GDM1 (cell line): ENCODE measurements at regions not wholly inside any gene's neighbourhood (a gene's known extent, or its start where the extent isn't known, plus 50 kb on each side); places are given as distances from the start of the nearest gene placed in this dataset.

Experiments
- DNase-seq: peaks from one replicate; lab custom pipeline; 2025; lab: John Stamatoyannopoulos, UW

GRCh38 chr1:218823291-218823900, 350.3 kb upstream of the LYPLAL1 start:
- no peak for DNase-seq

- no peak for DNase-seq
These were observed 346.2 kb upstream of the LYPLAL1 start for GRCh38 chr1:218827486-218827885.

DNA sequence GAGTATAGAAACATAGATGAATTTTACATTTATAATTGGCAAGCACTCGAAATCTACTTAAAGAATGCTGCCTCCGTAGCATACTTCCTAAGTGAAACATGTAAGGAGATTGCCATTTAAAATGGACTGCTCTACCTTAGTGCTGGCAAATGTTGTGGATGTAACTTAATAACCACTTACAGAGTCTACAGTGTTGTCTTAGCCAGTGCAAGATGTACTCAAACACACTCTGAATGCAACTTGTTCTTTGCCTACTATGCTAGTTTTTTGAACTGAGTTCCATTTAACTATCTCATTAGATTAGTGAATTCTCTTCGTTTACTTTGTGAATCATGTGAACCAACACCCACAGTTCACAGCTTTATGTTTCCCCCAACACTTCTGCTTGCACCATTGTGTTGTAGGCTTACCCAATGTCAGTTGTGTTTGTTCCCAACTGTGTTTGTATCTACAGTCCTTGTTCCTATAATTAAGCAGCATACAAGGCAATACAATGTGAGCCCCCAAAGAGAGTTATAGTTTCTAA, 345.5 kb upstream of the LYPLAL1 start:
- no peak for DNase-seq

- no peak for DNase-seq
These were observed 344.6 kb upstream of the LYPLAL1 start for GRCh38 chr1:218829097-218829496.

DNA sequence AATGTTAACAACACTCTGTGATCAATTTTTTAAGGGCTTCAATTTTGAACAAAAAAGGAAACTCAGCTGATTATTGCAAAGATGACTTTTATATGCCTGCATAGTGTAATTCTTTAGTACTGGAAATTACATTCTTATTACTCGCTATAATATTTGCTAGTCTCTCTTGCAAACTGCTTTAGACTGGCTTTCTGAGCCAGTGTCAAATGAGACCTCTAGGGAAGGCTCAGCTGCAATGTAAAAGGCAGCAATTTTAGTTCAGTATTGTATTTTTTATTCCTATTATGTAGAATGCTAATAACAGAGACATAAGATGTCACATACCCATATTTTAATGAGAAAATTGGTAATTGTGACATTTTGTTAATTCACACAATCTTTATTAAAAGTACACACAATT, 338.1 kb upstream of the LYPLAL1 start:
- DNase-seq = no peak

DNA sequence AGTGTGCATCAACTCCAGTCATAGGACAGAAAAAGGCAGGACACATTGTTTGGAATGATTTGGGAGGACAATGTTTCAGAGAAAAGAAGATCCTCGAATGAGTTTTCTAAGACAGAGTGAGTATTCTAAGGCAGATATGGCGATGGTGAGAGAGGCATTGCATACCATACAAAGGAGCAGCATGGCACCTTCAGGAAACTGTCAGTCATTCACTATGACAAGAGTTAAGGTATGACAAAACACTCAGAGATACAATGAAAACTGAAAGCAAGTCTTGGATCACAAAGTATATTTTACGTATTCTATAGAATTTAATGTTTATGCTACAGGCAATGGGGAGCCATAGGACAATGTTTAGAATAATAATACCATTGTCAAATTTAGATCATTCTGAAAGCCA, 337.4 kb upstream of the LYPLAL1 start:
- DNase-seq = no peak

- no peak for DNase-seq
These were observed 336.6 kb upstream of the LYPLAL1 start for GRCh38 chr1:218837051-218837450.

DNA sequence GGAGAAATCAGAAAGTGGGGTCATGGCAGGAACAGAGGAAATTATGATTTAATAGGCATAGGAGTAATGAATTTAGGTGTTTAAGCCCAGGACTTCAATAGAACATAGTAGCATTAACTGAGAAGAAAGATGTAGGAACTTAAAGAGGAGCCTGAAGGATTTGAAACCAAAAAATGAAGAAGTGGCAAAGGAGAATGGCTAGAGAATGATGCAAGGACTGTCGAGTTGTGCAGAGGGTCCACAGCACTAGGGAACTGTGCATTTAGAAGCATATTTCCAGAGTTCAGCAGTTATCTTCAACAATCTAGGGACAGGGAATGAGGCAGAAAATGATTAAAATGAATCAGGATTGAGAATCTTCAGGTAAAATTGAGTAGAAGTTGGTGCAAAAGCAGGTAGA, 328.1 kb upstream of the LYPLAL1 start:
- no peak for DNase-seq

DNA sequence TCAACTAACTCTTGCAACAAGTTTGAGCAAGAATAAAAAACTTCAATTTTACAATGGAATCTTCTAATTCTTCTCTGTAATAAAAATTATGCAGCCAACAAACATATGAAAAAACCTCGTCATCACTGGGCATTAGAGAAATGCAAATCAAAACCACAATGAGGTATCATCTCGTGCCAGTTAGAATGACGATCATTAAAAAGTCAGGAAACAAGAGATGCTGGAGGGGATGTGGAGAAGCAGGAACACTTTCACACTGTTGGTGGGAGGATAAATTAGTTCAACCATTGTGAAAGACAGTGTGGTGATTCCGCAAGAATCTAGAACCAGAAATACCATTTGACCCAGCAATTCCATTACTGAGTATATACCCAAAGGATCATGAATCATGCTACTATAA, 327.5 kb upstream of the LYPLAL1 start:
- no peak for DNase-seq

DNA sequence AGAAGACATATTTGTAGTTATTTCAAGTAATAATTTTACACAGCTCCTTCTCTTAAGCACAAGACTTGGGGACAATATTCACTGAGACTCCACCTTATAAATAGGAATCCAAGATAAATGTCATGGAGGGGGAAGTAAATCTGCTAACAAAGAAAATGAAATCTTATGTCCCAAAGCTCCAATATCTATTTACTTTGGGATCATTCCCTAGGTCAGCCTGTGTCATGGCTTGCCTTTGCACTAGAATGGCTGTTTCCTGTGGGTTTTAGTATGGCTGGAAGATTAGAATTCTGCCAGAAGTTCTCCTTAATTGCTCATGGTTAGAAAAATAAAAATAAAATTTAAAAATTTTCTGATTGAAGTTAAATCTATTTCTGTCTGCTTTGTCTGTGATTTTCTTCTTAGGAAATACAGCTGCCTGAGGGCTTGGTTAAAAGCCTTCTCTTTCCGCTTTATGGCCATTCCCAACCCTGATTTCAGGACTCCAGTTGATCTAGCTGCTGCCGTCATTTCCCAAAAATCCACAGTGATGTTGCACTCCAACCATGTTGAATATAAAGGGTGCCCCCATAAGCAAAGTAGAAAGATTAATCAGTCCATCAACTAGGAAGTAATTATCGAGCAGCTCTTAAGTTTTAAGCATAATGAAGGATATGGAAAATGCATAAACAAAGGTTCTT, 326.4 kb upstream of the LYPLAL1 start:
- DNase-seq = no peak

DNA sequence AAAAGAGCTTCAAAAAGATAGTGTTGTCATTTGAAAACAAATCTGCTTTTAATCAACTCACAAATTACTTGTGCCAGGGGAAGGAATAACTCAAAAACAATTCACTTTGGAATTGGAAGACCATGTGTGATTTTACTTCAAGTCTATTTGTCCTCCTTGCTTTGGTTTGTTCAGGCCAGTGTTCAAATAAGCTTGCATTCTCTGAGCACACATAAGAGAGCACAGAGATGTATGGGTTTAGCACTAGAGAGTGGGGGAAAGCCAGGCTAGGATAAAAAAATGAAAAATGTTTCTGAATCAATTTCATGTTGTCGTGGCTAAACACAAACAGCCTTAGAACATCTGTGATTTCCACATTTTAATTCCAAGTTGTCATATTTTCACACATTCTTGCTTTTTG, 325.7 kb upstream of the LYPLAL1 start:
- DNase-seq = no peak

GRCh38 chr1:218850367-218850766, 323.3 kb upstream of the LYPLAL1 start:
- no peak for DNase-seq

GRCh38 chr1:218851586-218851985, 322.1 kb upstream of the LYPLAL1 start:
- DNase-seq = no peak

GRCh38 chr1:218852527-218852926, 321.2 kb upstream of the LYPLAL1 start:
- DNase-seq = no peak

DNA sequence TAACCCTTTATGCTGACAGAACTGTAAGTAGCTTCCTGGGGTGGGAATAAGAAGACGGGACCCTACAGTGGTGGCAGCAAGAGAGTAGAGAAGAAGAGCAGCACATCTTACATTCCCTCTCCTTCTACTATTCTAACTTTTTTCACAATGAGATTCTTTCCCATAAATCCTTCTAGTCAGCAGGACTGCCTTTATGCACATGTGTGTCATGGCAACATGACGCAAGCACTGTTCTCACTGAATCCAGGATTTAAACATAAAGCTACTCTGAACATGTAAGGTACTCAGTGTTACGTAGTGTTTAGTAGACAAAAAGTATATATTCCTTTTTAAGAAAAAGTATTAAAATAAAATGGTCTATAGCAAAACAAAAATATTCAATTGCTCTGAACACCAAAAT, 309.7 kb upstream of the LYPLAL1 start:
- DNase-seq = no peak

GRCh38 chr1:218865591-218865990, 308.1 kb upstream of the LYPLAL1 start:
- no peak for DNase-seq

- no peak for DNase-seq
These were observed 307.2 kb upstream of the LYPLAL1 start for GRCh38 chr1:218866507-218866906.

- no peak for DNase-seq
These were observed 306.6 kb upstream of the LYPLAL1 start for GRCh38 chr1:218867066-218867465.

DNA sequence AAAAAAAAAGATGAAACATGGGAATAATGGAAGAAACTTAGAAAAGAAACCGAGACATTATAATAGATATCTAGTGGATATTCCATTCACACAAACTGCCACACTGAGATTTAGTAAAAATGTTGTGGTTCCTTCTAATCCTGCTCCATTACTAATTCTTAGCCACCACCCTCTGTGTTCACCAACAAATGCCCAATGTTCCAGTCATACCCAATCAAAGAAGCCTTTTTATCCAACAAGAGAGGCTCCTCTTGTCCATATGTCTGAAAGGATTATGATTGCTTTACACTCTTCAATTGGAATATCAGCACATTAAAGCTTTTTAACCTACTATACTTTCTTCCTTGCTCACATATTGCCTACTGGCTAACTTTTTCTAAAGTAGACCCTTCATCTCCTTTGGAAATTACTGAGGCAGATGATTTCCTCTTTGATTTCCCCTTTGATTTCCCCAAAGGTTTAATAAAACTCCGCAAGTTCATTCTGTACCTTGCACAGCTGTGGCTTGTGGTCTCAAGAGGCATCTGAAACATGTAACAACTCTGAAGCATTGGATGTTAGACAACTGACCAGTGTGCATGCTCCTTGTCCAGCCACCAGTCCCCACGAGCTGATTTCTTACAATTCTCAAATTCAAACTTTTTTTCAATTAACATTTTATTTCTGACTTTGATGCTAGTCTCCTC, 305.6 kb upstream of the LYPLAL1 start:
- no peak for DNase-seq

GRCh38 chr1:218869276-218869675, 304.4 kb upstream of the LYPLAL1 start:
- DNase-seq = no peak

DNA sequence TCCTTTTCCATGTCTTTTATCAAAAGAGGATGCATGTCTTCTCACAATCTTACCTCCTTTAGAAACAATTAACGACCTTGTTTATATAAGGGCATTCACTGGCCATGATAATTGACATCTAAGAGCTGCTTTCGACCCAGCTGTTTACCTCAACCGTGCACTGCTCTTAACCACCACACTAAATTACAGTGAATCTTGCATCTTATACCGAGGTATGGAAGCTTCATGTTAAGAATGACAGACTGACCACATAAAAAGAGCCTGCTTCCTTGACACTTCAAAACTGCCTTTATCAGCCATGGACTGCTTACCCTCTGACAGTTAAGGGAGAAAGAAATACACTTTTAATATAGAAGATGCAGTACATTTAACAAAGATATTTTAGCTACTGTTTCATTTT, 301.7 kb upstream of the LYPLAL1 start:
- DNase-seq = no peak

DNA sequence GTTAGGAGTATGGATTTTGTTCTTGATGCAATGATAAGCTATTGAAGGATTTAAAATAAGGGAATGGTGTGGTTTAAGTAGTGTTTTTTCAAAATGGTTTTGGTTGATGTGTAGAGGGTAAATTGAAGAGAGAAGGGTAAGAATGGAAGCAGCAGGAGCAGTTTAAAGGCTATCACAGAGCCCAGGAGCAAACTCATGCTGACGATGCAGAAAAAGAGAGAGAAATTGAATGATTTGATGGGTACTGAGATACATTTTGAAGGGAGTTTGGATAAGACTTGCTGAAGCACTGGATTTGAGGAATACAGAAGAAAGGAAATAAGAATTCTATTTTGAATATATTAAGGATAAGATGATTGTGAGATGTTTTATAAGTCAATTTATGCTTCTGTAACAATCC, 300.8 kb upstream of the LYPLAL1 start:
- no peak for DNase-seq

GRCh38 chr1:218874313-218874712, 299.4 kb upstream of the LYPLAL1 start:
- peak; percentile 11 for DNase-seq
